ENCODE measurements at regions not wholly inside any gene's neighbourhood (a gene's known extent, or its start where the extent isn't known, plus 50 kb on each side); places are given as distances from the start of the nearest gene placed in this dataset.

DNA sequence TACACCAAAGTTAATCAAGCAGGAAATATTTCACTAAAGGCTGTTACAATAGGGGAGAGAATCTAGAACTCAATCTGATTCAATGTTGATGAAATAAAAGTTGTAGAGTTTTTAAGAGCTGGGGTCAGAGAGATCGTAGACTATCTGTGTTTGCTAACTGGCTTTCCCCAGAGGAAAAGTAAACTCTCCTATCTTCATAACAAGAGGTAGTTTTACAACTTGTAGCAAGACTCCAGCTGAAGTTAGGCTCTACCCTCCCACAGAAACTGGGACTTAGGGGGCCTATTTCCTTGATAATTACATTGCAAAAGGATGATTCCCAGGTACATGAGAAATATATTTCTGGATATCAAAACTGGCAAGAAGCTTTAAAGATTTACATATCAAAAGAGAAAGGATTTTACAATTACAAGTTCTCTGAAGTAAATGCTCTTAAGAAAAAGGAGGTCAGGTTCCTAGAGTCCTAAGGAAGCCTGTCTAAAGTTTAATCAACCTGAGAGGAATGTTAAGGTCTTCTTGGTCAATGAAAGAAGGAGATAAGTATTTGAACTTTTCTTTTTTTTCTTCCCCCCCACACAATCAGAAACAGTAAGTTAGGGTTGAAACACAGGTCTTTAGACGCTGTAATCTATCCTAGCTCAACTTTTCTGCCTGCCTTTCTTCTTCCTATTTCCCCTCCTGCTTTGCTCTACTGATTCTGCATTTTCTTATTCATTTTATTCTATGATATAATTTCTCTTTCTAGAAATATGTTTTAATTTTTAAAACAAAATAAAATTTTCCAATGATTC lies 692.2 kb upstream of the LINC00305 start:
- H2AFZ ChIP-seq (ENCODE audit: low read length), result no peak overlapping the region
- TF ChIP-seq, protein P1, sequence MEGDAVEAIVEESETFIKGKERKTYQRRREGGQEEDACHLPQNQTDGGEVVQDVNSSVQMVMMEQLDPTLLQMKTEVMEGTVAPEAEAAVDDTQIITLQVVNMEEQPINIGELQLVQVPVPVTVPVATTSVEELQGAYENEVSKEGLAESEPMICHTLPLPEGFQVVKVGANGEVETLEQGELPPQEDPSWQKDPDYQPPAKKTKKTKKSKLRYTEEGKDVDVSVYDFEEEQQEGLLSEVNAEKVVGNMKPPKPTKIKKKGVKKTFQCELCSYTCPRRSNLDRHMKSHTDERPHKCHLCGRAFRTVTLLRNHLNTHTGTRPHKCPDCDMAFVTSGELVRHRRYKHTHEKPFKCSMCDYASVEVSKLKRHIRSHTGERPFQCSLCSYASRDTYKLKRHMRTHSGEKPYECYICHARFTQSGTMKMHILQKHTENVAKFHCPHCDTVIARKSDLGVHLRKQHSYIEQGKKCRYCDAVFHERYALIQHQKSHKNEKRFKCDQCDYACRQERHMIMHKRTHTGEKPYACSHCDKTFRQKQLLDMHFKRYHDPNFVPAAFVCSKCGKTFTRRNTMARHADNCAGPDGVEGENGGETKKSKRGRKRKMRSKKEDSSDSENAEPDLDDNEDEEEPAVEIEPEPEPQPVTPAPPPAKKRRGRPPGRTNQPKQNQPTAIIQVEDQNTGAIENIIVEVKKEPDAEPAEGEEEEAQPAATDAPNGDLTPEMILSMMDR (conservative IDR thresholded peaks at IDR 0.05 in 1 of 2, IDR thresholded peaks at IDR 0.05 in 1 of 2; ENCODE audit: low read depth in 1 of 2, low read length in 2 of 2), result no peak
- TF ChIP-seq EZH2 (IDR thresholded peaks at IDR 0.05; ENCODE audit: low read length, missing control alignments), result no peak
- no peaks in the 10 kb centered on the region for H3K27me3 ChIP-seq (ENCODE audit: control insufficient read depth, insufficient read depth, low read length)
- H3K27ac ChIP-seq (ENCODE audit: insufficient read depth, low read length), result no peak overlapping the region
- H3K4me3 ChIP-seq (replicated peaks in 1 of 4; ENCODE audit: control extremely low read depth in 1 of 4, insufficient read depth in 1 of 4, low read depth in 3 of 4, low read length in 4 of 4), result no peak overlapping the region
- H3K4me2 ChIP-seq (ENCODE audit: extremely low read depth, insufficient read depth, low read length), result no peak overlapping the region
- no peak overlapping the region for H3K9ac ChIP-seq (ENCODE audit: insufficient read depth, low read length)
- no peaks in the 10 kb centered on the region for H3K36me3 ChIP-seq (ENCODE audit: control insufficient read depth, insufficient read depth, low read length)
- no peaks in the 10 kb centered on the region for H3K9me3 ChIP-seq (ENCODE audit: control insufficient read depth, insufficient read depth, low read depth, low read length)
- H3K79me2 ChIP-seq (ENCODE audit: control insufficient read depth, insufficient read depth, low read length), result no peaks in the 10 kb centered on the region
- no peaks in the 10 kb centered on the region for H3K4me1 ChIP-seq (ENCODE audit: control insufficient read depth, extremely low read depth, insufficient read depth, low read length)
- no peaks in the 10 kb centered on the region for H4K20me1 ChIP-seq (ENCODE audit: control insufficient read depth, extremely low read depth, insufficient read depth, low read length)
- no peak for DNase-seq (ENCODE audit: low read depth in 2 of 2)

DNA sequence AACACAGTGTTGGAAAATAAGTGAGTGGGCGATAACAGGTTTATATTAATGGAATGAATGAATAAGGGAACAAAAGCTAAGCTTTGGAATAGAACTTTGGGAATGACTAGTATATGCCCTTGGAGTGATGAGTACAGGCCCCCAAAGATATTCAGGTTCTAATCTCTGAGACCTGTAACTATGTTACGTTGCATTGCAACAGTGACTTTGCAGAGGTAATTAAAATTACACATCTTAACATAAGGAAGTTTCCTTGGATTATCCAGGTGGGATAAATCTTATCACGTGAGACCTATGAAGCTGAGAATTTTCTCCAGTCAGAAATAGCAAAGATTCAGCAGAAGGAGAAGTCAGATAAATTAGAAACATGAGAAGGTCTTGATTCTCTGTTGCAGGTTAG lies 661.5 kb upstream of the LINC00305 start:
- no peaks in the 10 kb centered on the region for H3K36me3 ChIP-seq (ENCODE audit: control insufficient read depth, insufficient read depth, low read length)
- no peaks in the 10 kb centered on the region for H3K9me3 ChIP-seq (ENCODE audit: control insufficient read depth, insufficient read depth, low read depth, low read length)
- H2AFZ ChIP-seq (ENCODE audit: low read length), result no peak overlapping the region
- H3K27ac ChIP-seq (ENCODE audit: insufficient read depth, low read length), result no peak overlapping the region
- no peaks in the 10 kb centered on the region for H3K79me2 ChIP-seq (ENCODE audit: control insufficient read depth, insufficient read depth, low read length)
- no peaks in the 10 kb centered on the region for H3K27me3 ChIP-seq (ENCODE audit: control insufficient read depth, insufficient read depth, low read length)
- H3K4me3 ChIP-seq (replicated peaks in 1 of 4; ENCODE audit: control extremely low read depth in 1 of 4, insufficient read depth in 1 of 4, low read depth in 3 of 4, low read length in 4 of 4), result no peak overlapping the region
- TF ChIP-seq EZH2 (IDR thresholded peaks at IDR 0.05; ENCODE audit: low read length, missing control alignments), result no peak
- TF ChIP-seq, protein P1 (conservative IDR thresholded peaks at IDR 0.05 in 1 of 2, IDR thresholded peaks at IDR 0.05 in 1 of 2; ENCODE audit: low read depth in 1 of 2, low read length in 2 of 2), result no peak
- DNase-seq (ENCODE audit: low read depth in 2 of 2), result no peak
- H3K4me1 ChIP-seq (ENCODE audit: control insufficient read depth, extremely low read depth, insufficient read depth, low read length), result no peaks in the 10 kb centered on the region
- no peaks in the 10 kb centered on the region for H4K20me1 ChIP-seq (ENCODE audit: control insufficient read depth, extremely low read depth, insufficient read depth, low read length)
- H3K4me2 ChIP-seq (ENCODE audit: extremely low read depth, insufficient read depth, low read length), result no peak overlapping the region
- no peak overlapping the region for H3K9ac ChIP-seq (ENCODE audit: insufficient read depth, low read length)

DNA sequence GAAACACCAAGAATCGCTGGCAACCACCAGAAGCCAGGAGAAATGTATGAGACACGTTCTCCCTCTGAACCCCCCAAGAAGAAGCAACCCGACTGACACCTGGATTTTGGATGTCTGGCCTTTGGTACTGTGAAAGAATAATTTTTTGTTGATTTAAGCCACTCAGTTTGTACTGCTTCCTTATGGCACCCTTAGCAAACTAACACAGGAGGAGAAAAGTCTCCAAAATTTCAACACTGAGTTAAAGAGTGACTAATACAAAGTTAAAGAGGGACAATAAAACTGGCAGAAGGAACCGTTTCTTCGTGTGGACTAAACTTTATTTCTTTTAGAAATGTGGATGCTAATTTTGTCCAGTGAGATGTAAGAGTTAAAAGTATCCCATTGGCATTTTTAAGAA lies 660.9 kb upstream of the LINC00305 start:
- TF ChIP-seq EZH2 (IDR thresholded peaks at IDR 0.05; ENCODE audit: low read length, missing control alignments), result no peak
- TF ChIP-seq, protein P1 (conservative IDR thresholded peaks at IDR 0.05 in 1 of 2, IDR thresholded peaks at IDR 0.05 in 1 of 2; ENCODE audit: low read depth in 1 of 2, low read length in 2 of 2), result no peak
- Histone ChIP-seq H3K9ac (ENCODE audit: insufficient read depth, low read length) (no peak overlapping the region), H3K27ac (ENCODE audit: insufficient read depth, low read length) (no peak overlapping the region)

More for the DNA sequence above, 660.9 kb upstream of the LINC00305 start:
- Histone ChIP-seq H3K36me3 (ENCODE audit: control insufficient read depth, insufficient read depth, low read length) (no peaks in the 10 kb centered on the region), H3K4me3 (replicated peaks in 1 of 4; ENCODE audit: control extremely low read depth in 1 of 4, insufficient read depth in 1 of 4, low read depth in 3 of 4, low read length in 4 of 4) (no peak overlapping the region), H3K79me2 (ENCODE audit: control insufficient read depth, insufficient read depth, low read length) (no peaks in the 10 kb centered on the region), H4K20me1 (ENCODE audit: control insufficient read depth, extremely low read depth, insufficient read depth, low read length) (no peaks in the 10 kb centered on the region), H3K9me3 (ENCODE audit: control insufficient read depth, insufficient read depth, low read depth, low read length) (no peaks in the 10 kb centered on the region), H3K4me2 (ENCODE audit: extremely low read depth, insufficient read depth, low read length) (no peak overlapping the region), H3K27me3 (ENCODE audit: control insufficient read depth, insufficient read depth, low read length) (no peaks in the 10 kb centered on the region), H2AFZ (ENCODE audit: low read length) (no peak overlapping the region), H3K4me1 (ENCODE audit: control insufficient read depth, extremely low read depth, insufficient read depth, low read length) (no peaks in the 10 kb centered on the region)
- DNase-seq (ENCODE audit: low read depth in 2 of 2), result no peak

All from fibroblast of lung (primary cell).